ENCODE measurements at regions not wholly inside any gene's neighbourhood (a gene's known extent, or its start where the extent isn't known, plus 50 kb on each side); places are given as distances from the start of the nearest gene placed in this dataset.
"Not testable (repeated sequence)": the region's sequence is repeated elsewhere in the genome, so short reads cannot be mapped to it uniquely, and the experiment has no call there.

DNA sequence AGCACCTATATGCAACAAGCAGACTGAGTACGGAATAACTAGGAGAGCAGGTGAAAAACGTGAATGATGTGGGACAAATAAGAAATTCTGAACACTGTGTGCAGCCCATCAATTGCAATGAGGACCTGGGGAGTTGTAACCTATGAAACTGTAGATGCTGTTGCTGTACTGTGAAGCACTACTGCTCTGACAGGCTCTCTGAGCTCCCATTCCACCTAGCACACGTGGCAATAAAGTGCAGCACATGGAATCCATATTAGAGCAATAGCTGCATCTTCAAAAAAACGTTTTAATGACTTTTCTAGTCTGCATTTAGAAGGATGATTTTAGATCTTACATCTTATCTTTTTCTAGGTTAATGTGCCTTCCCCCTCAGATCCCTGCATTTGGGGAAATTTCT is 748.7 kb upstream of the GOLIM4 start:
- no peak for DNase-seq (ENCODE audit: low spot score)

DNA sequence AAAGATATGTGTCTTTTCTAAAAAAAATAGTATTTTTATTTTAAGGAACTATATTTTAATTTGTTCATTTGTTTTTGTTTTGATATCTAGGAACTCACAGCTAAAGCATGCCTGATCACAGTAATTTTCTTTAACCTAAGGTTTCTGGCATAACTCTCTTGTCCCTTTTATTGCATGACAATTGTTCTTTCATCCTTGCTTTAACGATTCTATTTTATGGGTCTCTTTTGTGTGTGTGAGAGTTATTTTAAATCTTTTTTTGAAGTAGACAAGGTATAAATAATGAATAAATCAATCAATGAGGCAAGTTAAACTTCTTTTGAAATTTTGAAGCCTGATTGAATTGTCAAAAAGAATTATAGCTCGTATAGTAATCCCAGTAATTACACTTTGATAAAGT is 747.8 kb upstream of the GOLIM4 start:
- DNase-seq (ENCODE audit: low spot score), result no peak

DNA sequence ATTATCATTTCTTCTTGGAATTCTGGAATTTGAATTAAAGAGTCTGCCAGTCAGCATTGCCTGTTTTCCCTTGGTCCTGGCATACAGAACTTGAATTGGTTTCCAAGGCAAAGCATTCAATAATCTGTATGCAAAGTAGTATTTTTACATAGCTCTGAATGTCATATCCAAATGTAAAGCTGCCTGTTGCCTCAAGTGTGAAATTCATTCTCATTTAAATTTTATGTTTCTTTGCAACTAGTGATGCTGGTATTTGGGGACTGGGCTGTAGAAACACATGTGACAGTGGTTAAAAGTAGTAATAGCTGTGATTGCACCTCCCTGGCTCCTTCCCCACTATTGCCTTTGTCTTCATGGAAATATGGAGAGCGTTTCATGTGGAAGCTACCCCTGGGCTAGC is 743.9 kb upstream of the GOLIM4 start:
- DNase-seq (ENCODE audit: low spot score), result no peak

DNA sequence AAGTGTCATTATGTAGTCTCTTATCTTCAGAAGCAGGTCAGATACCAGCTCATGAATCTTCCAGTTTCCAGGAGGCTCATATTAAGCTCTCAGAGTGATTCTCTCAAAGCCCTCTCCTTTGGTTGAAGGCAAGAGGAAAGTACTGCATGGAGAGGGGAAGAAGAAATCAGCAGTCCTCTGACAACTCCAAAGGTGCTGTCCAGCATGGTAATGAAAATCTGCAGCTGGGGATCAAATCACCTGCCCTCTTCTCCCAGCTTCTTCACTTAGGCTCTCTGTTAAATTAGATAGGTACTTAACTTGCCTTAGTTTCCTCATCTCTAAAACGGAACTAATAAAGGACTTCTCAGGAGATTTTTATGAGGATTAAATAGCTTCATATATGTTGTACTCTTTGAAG is 738.8 kb upstream of the GOLIM4 start:
- no peak for DNase-seq (ENCODE audit: low spot score)

DNA sequence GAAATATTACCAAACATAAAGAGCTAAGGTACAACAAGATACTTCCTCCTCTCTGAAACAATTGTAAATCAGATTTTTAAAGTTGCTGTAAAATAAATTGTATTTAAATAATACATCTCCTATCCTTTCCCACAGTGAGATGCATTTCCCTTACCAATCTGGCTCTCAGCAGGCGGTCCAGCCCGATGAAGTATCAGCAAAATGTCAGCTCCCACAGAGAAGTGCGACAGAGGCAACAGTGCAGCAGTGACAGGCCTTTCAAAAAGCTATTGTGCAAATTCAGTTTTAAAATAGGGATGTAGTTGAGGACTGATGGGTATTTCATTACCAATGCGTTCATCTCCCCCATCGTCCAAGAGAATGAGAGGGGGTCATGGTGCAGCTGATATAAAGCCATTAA is 733.2 kb upstream of the GOLIM4 start:
- DNase-seq (ENCODE audit: low spot score), result no peak

DNA sequence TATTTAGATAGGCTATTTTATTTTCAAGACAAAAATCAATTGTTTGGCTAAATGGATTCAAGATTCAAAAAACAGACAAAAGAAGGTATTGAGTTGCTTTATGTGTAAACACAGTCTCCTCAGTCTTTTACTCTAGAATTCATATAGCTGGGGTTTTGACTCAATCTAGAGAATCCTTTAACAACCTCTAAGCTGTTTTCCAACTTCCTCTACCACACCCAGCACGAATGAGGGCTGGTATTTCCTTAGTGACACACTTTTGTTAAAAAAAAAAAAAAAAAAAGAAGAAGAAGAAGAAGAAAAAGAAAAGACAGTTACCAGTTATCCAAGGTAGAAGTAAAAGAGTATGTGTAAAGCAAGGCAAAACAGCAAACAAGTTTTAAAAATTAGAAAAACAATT is 732.8 kb upstream of the GOLIM4 start:
- DNase-seq (ENCODE audit: low spot score), result no peak

DNA sequence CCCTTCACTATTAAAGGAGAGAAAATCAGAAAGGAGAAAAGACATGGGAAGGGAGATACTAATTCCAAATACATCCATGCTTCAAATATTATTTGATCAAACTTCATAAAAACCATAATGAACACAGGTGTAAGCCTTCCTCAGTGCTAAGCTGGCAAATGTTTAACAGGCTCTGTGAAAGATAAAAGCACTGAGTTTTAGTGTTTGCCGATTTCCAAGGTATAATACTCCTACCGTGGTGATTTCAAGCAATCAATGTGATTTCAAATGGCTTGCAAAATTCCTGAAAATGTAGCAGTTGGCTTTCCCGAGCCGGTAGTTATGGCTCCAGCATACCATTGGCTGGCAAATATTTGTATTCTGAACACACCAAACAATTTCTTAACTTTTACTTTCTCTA is 732.3 kb upstream of the GOLIM4 start:
- no peak for DNase-seq (ENCODE audit: low spot score)

DNA sequence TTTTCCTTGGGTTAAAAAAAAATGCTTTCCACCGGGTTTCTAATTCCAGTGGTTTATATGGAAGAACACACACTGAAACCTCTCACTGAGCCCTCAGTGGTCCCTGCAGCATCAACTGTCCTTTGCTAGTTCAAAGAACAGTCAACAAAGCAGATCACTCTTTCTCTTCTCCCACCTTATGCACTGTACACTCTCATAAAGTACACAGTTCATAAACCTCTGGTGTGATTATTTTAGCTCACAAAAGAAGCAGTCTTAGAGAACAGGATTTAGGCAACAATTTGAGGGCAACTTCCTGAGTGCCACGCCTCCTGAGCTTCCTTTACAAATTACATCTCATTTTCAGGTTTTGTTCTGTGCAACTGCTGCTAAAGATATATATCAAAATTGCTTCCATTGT is 728.4 kb upstream of the GOLIM4 start:
- no peak for DNase-seq (ENCODE audit: low spot score)

DNA sequence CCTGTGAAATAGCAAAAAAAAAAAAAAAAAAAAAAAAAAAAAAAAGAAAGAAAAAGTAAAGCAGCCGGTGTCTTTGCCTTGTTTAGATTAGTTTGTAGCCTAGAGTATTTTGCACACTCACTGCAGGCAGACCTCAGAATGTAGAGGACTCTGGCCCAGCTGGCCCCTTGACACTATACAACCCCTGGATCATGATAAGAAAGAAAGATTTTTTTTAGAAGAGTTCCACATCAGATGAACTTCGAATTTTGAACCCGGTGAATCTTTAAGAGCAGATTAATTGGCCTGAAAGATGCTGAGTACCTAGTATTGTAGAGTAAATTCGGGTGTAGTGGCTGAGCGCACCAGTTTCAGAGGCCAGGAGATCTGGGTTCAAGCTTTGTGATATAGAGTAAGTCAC is 727.7 kb upstream of the GOLIM4 start:
- DNase-seq (ENCODE audit: low spot score), result no peak

DNA sequence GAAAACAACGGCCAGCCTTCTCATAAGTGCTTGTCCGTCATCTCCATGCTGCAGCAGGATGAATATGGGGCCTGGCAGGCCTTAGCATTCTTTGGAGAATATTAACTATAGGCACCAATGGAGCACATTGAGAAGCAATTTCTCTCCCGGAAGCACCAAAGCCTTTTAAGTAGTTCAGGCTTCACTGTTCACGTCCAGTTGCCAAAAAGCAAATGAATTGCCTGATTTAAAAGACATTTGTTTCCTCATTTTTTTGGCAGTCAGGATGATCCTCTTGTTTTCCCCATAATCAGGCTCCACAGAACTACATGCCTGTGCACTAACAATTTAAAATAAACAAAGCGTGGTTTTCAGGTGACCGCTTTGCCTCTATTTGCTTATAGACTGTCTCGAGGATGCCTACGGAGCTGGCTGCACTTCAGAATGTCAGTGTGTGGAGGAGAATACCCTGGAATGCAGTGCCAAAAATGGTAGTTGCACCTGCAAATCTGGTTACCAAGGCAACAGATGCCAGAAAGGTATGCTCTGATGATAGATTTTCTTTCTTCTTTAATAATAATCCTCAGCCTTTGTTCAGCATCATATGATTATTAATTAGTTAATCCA is 725.2 kb upstream of the GOLIM4 start:
- no peak for DNase-seq (ENCODE audit: low spot score)

DNA sequence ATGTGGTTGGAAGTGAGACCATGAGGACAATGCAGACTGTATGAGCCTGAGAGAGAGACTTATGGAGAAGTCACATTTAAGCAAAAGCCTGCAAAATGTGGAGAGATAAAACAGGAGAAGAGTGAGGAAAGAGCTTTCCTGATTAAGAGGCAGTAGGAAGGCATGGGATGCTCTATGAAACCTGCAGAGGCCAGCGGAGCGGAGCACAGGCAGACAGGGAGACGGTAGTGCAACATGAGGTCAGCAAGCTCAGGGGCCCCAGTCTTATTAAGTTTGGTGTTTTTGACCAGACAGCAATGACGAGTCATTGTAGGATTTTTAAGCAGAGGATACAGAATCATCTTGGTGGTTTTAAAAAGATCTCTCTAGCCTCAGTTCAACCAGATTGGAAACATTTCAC is 721.5 kb upstream of the GOLIM4 start:
- DNase-seq (ENCODE audit: low spot score), result no peak

DNA sequence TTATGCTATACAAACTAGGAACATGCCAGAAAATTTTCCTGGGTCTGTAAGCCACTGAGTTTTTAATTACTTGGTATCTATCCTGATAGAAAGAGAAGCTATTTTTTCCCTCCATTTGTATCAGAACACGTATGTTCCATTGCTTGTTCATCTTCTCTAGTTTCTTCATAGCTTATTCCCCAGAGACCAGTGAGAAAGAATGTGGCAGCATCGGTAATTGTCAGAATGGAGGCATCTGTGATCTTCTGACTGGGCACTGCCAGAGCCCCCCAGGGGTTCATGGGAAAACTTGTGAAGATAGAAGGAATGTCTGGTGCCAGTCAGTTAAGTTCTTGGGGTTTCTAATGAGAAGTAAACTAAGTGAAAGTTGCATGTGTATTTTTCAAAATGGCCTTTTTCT is 720.2 kb upstream of the GOLIM4 start:
- no peak for DNase-seq (ENCODE audit: low spot score)

DNA sequence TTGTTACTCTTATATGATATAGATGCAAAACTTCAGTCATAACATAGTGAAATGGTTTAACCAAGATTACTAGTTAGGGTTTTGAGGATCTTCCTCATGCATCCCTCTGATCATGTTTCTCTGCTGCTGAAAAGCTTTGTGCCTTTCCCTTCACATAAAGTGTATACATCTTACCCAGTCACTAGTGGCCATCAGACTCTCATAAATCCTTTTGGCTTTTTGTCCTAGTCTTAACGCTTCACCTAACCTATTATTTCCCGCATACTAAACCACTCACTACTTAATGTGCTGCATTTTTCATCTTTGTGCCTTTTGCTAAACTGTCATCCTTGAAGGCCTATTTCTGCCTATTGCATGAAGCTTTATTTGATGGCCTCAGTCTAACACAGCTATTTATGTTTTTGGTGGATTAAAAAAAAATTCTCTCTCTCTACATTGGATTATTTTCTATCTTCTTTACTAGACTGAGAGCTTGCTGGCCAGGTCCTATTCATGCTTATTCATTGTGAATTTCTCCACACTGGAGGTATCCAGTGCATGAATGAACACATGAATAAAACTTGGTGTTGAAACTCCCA is 717.6 kb upstream of the GOLIM4 start:
- no peak for DNase-seq (ENCODE audit: low spot score)

DNA sequence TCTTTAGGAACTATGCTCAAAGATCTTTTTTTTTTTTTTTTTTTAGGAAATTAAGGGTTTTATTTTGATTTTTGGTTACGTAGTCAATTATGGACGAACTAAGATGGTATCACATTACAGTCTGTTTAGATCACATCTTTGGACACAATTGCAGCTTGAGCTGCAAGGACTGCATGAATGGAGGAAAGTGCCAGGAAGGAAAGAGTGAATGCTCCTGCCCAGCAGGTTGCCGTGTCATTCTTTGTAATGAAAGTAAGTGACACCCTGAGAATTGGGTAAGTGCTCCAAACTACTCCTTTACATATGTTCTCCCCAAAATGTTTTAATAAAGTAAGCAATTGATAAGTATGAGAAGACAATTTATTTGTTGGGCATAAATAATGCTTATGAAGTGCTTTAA is 716.5 kb upstream of the GOLIM4 start:
- no peak for DNase-seq (ENCODE audit: low spot score)

DNA sequence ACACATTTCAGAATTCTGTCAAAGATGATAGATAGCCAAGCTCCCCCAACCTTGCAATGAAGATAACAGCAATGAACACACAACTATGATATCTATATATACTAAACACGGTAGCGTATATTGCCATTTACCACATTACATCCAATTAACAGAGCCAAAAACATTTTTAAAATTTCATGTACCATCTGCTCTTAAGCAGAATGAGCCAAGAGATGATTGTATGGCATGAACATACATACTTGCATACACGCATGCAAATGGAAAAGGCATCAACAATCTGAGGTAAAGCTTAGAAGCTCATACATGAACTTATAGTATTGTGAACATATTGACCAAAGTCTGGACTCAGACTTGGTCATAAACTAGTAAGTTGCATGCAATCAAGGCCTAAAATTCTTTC is 712.9 kb upstream of the GOLIM4 start:
- no peak for DNase-seq (ENCODE audit: low spot score)

DNA sequence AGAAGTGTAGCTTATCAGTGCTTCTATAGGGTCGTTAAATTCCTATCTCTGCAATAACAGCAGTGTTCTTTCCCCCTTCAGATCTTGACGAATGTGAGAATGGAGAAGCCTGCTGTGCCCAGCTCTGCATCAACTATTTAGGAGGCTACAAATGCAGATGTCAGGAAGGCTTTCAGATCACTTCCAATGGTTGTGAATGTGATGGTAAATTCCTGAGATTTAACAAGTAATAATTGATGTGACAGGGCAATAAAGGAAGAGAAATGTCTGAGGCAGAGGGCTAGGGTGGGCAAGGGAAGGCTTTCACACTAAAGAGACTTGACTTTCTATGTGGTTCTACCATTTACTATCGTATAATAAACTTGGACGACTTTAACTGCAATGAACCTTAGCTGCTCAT is 711.7 kb upstream of the GOLIM4 start:
- DNase-seq (ENCODE audit: low spot score), result no peak

DNA sequence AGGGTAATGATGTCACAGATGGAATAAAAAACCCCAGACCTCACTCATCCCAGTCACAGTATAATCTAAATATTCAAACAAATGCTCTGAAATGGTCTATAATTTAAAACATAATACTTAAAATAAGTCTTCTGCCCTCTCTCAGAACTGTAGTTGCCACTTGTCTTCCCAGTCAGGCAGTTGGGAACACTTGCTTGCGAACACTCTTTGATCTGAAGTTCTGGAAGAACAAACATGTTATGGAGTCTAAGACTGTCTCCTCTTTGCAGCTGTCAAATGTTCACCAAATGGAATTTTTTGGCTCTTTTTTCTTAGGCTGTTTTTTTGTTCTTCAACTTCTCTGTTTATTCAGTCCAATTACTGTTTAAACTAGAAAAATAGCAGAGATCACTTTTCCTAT is 711.1 kb upstream of the GOLIM4 start:
- no peak for DNase-seq (ENCODE audit: low spot score)

DNA sequence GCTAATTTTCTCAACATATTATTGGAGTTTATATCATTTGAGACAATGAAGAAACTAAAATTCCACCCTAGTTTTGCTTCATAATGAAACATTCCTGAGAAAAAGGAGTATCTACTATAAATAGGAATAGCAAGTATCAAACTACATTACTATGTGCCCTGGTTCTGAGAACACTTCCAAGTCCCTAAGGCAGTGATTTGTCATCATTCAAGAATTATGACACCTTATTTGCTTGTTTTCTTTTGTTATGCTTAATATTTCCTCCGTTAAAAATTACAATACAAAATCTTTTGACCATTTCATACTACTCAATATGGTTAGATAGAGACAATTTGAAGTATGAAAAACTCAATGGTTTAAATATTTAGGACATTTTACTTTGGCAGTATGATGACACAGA is 707.8 kb upstream of the GOLIM4 start:
- DNase-seq (ENCODE audit: low spot score), result no peak

DNA sequence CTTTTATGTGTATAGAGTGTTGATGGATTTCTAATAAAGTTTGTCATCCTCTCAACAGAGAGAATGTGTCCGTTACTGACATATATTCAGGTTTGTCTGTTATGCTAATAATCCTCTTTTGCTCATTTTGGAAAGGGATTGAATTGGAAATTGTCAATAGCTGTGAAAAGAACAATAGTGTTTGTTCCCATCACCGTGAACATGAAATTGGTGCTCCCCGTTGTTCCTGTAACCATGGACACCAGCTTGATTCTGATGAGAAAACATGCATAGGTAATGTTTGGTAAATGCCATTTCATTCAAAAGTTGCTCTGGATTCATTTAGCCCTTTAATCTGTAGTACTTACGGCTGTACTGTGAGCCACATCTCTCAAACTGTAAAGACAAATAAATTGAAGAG is 707.0 kb upstream of the GOLIM4 start:
- no peak for DNase-seq (ENCODE audit: low spot score)

DNA sequence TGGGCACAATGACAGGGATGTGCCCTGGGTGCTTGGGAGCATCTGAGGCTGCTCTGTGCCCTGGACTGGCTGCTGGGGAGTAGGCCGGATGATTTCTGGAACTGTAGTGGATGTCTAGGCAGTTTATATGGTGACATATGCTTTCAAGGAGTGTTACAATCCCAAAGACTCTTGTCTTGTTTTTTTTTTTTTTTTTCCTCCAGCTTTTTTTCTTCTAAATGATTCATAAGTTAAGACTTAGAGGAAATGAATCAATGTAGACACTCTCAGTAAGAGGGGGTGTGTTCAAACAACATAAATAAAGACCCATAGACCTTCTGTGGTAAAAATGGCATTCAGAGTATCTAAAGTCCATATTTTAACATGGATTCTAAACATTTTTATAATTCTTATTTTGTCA is 706.1 kb upstream of the GOLIM4 start:
- no peak for DNase-seq (ENCODE audit: low spot score)

DNA sequence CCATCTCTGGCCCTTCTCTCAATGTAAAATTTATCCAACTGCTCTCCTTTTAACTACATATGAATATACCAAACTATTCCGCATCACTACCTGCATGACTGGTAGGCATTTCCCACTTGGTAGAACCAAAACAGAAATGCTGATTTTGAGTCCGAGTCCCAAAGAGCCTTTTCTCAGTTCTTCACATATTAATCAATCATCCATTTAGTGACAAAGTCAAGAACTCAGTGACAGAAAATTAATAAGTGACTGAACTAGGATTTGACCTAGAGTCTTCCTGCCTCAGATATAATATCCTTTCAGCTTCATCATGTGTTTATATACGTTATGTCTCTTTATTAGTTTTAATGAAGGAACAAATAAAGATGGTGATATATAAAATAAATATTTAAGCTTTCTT is 700.6 kb upstream of the GOLIM4 start:
- no peak for DNase-seq (ENCODE audit: low spot score)

DNA sequence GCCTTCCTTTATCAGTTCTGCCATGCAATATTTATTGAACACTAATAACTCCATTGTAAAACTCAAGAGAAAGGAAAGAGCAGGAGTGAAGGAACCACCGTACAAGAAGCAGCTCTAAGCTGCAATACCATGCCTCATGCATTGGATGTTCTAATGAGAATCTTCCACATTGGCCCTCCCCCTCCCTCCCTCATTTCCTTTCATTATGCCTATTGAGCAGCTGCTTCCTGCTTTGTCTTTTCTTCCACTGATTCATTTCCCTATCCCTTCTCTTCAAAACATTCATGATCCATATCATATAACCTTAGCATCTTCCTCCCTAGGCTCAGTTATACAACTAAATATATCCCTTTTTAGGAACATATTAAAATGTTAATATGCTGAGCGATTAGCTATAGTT is 698.7 kb upstream of the GOLIM4 start:
- no peak for DNase-seq (ENCODE audit: low spot score)

DNA sequence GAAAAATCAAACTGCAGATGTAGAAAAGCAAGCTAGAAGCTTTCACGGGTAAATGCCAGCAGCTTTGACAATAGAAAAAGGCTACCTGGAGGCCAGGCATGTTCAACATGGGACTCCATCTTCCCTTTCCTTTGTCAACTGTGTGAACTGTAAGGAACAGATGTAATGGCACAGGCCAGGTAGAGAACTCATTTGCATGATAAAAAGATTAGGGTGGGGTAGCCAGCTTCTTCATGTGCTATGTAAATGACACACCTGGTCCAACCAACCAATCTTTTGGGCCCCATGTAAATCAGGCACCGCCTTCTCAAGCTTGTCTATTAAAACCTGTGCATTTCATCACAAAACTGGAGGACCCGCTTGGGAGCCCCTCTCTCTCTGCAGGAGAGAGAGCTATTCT is 686.5 kb upstream of the GOLIM4 start:
- no peak for DNase-seq (ENCODE audit: low spot score)

DNA sequence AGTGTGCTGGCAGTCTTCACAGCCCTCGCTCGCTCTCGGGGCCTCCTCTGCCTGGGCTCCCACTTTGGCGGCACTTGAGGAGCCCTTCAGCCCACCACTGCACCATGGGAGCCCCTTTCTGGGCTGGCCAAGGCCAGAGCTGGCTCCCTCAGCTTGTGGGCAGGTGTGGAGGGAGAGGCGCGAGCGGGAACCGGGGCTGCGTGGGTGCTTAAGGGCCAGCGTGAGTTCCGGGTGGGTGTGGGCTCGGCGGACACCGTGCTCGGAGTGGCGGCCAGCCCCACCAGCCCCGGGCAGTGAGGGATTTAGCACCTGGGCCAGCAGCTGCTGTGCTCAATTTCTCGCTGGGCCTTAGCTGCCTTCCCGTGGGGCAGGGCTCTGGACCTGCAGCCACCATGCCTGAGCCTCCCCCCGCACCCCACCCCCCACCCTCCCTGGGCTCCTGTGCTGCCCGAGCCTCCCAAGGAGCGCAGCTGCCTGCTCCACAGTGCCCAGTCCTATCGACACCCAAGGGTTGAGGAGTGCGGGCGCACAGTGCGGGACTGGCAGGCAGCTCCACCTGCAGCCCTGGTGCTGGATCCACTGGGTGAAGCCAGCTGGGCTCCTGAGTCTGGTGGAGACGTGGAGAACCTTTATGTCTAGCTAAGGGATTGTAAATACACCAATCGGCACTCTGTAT is 684.4 kb upstream of the GOLIM4 start:
- not testable (repeated sequence) for DNase-seq (ENCODE audit: low spot score)
